Liver (tissue), 8 donors: ENCODE measurements at regions not wholly inside any gene's neighbourhood (a gene's known extent, or its start where the extent isn't known, plus 50 kb on each side); places are given as distances from the start of the nearest gene placed in this dataset.

Source experiments
- DNase-seq: peaks from one replicate; pipeline ENCODE4 v3.0.0-alpha.2; 2017; ENCODE audit warnings: low spot score
- H3K27ac ChIP-seq, 2 donors: one replicate each; pipeline ENCODE4 v1.7.0; 2013; ENCODE audit warnings: inconsistent platforms in 2 of 2, low read length in 2 of 2, control low read depth in 1 of 2, low read depth in 1 of 2, mild to moderate bottlenecking in 1 of 2
- H3K27me3 ChIP-seq, 4 donors: one replicate each; pipeline versions ENCODE4 v1.6.1 to v1.7.0; 2013; ENCODE audit warnings: low read length in 3 of 4, inconsistent platforms in 1 of 4, mild to moderate bottlenecking in 1 of 4, moderate library complexity in 1 of 4; ENCODE audit not compliant: control insufficient read depth in 4 of 4, insufficient read depth in 4 of 4
- H3K36me3 ChIP-seq, 4 donors: one replicate each; pipeline versions ENCODE4 v1.6.1 to v1.7.0; 2013; ENCODE audit warnings: low read length in 3 of 4, mild to moderate bottlenecking in 3 of 4, low read depth in 1 of 4, moderate library complexity in 1 of 4; ENCODE audit not compliant: control insufficient read depth in 4 of 4, insufficient read depth in 3 of 4
- H3K4me1 ChIP-seq, 4 donors: one replicate each; pipeline versions ENCODE4 v1.6.1 to v1.7.0; 2013; ENCODE audit warnings: low read length in 3 of 4, mild to moderate bottlenecking in 3 of 4, moderate library complexity in 1 of 4; ENCODE audit not compliant: control insufficient read depth in 4 of 4, insufficient read depth in 4 of 4
- H3K4me3 ChIP-seq, 3 donors: one replicate each; pipeline versions ENCODE4 v1.6.1 to v1.7.0; 2013; ENCODE audit warnings: low read length in 3 of 3, control low read depth in 1 of 3, low read depth in 1 of 3, mild to moderate bottlenecking in 1 of 3
- H3K9ac ChIP-seq, 2 donors: one replicate each; pipeline ENCODE4 v1.7.0; 2013; ENCODE audit warnings: low read length in 2 of 2, mild to moderate bottlenecking in 2 of 2, moderate library complexity in 2 of 2, control low read depth in 1 of 2, low read depth in 1 of 2
- H3K9me3 ChIP-seq, 4 donors: one replicate each; pipeline versions ENCODE4 v1.6.1 to v1.7.0; 2013; ENCODE audit warnings: low read length in 3 of 4; ENCODE audit not compliant: control insufficient read depth in 4 of 4
- EGR1 ChIP-seq, 2 donors: IDR thresholded peaks; 2 replicates each; pipeline ENCODE4 v1.6.1; 2016 to 2018; ENCODE audit warnings: antibody characterized with exemption in 2 of 2, low read depth in 2 of 2
- FOXA1 ChIP-seq: IDR thresholded peaks from 2 replicates; pipeline ENCODE4 v1.6.1; 2016; ENCODE audit warnings: antibody characterized with exemption
- FOXA2 ChIP-seq: IDR thresholded peaks from 2 replicates; pipeline ENCODE4 v1.6.1; 2016; ENCODE audit warnings: antibody characterized with exemption
- GABPA ChIP-seq, 2 donors: IDR thresholded peaks in 1 of 2; conservative IDR thresholded peaks in 1 of 2; 2 replicates each; pipeline ENCODE4 v1.6.1; 2016; ENCODE audit warnings: antibody characterized with exemption in 2 of 2, mild to moderate bottlenecking in 1 of 2, moderate library complexity in 1 of 2
- JUND ChIP-seq, 2 donors: IDR thresholded peaks; 2 replicates each; pipeline ENCODE4 v1.6.1; 2016; ENCODE audit warnings: antibody characterized with exemption in 2 of 2
- RAD21 ChIP-seq, 2 donors: IDR thresholded peaks; 2 replicates each; pipeline ENCODE4 v1.6.1; 2016; ENCODE audit warnings: antibody characterized with exemption in 2 of 2, mild to moderate bottlenecking in 2 of 2
- SP1 ChIP-seq: IDR thresholded peaks from 2 replicates; pipeline ENCODE4 v1.6.1; 2018; ENCODE audit warnings: antibody characterized with exemption, mild to moderate bottlenecking
- TAF1 ChIP-seq: conservative IDR thresholded peaks from 2 replicates; pipeline ENCODE4 v1.6.1; 2016; ENCODE audit warnings: antibody characterized with exemption, mild to moderate bottlenecking
- YY1 ChIP-seq: IDR thresholded peaks from 2 replicates; pipeline ENCODE4 v1.6.1; 2016; ENCODE audit warnings: antibody characterized with exemption, mild to moderate bottlenecking
- WGBS: extraction: QIAGEN DNeasy Blood & Tissue Kit; methylation state at CpG from one replicate; pipeline ENCODE4 v1.1.7; 2013; 5-methylcytosine and 5-hydroxymethylcytosine counted together
- TF ChIP-seq, protein P1 (sequence below): IDR thresholded peaks from 2 replicates; pipeline ENCODE4 v1.6.1; 2016; ENCODE audit warnings: antibody characterized with exemption
- TF ChIP-seq, protein P2 (sequence below): fragments of 150-350 bp; IDR thresholded peaks from 2 replicates; pipeline ENCODE4 v1.5.1; 2017; ENCODE audit warnings: improper control_type of control experiment, low read depth, low read length; ENCODE audit not compliant: missing input control
- TF ChIP-seq, protein P3 (sequence below): IDR thresholded peaks from 2 replicates; pipeline ENCODE4 v1.6.1; 2016; ENCODE audit warnings: antibody characterized with exemption, mild to moderate bottlenecking
- TF ChIP-seq, protein P4 (sequence below): IDR thresholded peaks from 2 replicates; pipeline ENCODE4 v1.6.1; 2016; ENCODE audit warnings: antibody characterized with exemption
- TF ChIP-seq, protein P5 (sequence below): IDR thresholded peaks from 2 replicates; pipeline ENCODE4 v1.6.1; 2016; ENCODE audit warnings: antibody characterized with exemption
- donor health status: healthy.
- donor health status: healthy.
- donor health status: healthy.
- donor health status: healthy.
- donor health status: healthy.

DNA sequence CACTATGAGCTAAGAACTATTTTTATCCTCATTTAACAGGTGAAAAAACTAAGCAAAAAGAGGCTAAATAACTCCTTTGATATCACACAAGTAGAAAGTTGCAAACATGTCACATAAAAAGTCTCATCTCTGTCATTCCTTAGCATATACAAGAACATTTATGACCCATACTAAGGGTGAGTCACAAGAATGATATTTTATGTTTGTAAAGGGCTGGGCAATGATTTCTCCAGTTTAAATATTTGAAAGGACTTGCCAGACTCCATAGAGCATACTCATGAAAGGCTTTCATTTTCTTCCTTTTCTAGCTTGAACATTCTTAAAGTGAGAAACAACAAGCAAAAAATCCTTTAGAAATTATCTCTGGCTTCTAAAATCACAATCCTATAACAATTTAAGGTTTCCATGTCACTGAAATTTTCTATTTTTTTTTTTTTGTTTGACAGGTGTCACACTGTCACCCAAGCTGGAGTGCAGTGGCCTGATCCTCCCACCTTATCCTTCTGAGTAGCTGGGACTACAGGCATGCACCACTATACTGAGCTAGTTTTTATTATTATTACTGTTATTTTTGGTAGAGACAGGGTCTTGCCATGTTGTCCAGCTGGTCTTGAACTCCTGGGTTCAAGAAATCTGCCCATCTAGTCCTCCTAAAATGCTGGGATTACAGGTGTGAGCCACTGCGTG, 338.0 kb upstream of the KHDRBS2 start:
- TF ChIP-seq EGR1 (IDR thresholded peaks at IDR 0.05; ENCODE audit: low read depth in 2 of 2) (no peak), SP1 (no peak), GABPA (IDR thresholded peaks at IDR 0.05 in 1 of 2, conservative IDR thresholded peaks at IDR 0.05 in 1 of 2) (no peak)
- TF ChIP-seq, protein P1, sequence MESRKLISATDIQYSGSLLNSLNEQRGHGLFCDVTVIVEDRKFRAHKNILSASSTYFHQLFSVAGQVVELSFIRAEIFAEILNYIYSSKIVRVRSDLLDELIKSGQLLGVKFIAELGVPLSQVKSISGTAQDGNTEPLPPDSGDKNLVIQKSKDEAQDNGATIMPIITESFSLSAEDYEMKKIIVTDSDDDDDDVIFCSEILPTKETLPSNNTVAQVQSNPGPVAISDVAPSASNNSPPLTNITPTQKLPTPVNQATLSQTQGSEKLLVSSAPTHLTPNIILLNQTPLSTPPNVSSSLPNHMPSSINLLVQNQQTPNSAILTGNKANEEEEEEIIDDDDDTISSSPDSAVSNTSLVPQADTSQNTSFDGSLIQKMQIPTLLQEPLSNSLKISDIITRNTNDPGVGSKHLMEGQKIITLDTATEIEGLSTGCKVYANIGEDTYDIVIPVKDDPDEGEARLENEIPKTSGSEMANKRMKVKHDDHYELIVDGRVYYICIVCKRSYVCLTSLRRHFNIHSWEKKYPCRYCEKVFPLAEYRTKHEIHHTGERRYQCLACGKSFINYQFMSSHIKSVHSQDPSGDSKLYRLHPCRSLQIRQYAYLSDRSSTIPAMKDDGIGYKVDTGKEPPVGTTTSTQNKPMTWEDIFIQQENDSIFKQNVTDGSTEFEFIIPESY, result no peak
- H3K9me3 ChIP-seq, result no peaks in the 10 kb centered on the region
- WGBS, result 89% methylated on average over 1 of the region's 1 CpG
- no peak for DNase-seq
- H3K36me3 ChIP-seq, result no peaks in the 10 kb centered on the region
- no peak overlapping the region for H3K4me3 ChIP-seq
- no peak overlapping the region for H3K27ac ChIP-seq
- H3K4me1 ChIP-seq, result no peaks in the 10 kb centered on the region
- no peak overlapping the region for H3K9ac ChIP-seq
- H3K27me3 ChIP-seq, result no peaks in the 10 kb centered on the region

DNA sequence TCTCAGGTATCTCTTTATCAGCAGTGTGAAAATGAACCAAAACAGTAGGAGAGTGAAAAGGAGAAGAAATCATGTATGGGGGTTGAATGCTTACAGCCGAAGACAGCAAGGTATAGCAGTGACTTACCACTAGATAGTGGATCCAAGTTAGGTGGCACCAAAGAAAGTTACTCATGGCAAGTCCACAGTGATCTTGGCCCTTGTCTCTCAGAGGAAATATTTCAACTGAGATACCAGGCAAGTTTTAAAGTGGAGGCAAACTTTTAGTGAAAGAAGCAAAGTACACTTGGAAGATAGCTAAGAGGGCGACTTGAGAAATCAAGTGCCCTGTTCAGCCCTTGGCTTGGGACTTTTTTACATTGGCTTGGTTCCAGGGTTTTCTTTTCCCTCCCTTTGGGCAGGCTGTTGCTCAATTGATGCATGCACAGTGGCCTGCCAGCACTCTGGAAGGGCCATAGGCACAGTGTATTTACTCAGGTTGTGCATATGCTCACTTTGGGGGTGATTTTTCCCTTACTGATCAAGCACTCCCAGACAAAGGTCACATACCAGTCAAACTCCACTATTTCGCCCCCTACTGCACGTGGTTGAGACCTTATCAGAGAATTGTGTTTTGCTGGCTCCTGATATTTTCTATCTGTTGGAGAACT, 329.5 kb upstream of the KHDRBS2 start:
- Histone ChIP-seq H3K4me3 (no peak overlapping the region), H3K9me3 (no peaks in the 10 kb centered on the region), H3K36me3 (no peaks in the 10 kb centered on the region), H3K4me1 (no peaks in the 10 kb centered on the region), H3K9ac (no peak overlapping the region), H3K27me3 (no peaks in the 10 kb centered on the region), H3K27ac (no peak overlapping the region)
- no peak for DNase-seq
- WGBS, result 42% methylated on average over 4 of the region's 4 CpGs
- no peak for TF ChIP-seq SP1
- TF ChIP-seq TAF1, result no peak
- no peak for TF ChIP-seq YY1
- TF ChIP-seq FOXA1, result no peak
- TF ChIP-seq, protein P2, sequence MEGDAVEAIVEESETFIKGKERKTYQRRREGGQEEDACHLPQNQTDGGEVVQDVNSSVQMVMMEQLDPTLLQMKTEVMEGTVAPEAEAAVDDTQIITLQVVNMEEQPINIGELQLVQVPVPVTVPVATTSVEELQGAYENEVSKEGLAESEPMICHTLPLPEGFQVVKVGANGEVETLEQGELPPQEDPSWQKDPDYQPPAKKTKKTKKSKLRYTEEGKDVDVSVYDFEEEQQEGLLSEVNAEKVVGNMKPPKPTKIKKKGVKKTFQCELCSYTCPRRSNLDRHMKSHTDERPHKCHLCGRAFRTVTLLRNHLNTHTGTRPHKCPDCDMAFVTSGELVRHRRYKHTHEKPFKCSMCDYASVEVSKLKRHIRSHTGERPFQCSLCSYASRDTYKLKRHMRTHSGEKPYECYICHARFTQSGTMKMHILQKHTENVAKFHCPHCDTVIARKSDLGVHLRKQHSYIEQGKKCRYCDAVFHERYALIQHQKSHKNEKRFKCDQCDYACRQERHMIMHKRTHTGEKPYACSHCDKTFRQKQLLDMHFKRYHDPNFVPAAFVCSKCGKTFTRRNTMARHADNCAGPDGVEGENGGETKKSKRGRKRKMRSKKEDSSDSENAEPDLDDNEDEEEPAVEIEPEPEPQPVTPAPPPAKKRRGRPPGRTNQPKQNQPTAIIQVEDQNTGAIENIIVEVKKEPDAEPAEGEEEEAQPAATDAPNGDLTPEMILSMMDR, result no peak
- TF ChIP-seq, protein P3, sequence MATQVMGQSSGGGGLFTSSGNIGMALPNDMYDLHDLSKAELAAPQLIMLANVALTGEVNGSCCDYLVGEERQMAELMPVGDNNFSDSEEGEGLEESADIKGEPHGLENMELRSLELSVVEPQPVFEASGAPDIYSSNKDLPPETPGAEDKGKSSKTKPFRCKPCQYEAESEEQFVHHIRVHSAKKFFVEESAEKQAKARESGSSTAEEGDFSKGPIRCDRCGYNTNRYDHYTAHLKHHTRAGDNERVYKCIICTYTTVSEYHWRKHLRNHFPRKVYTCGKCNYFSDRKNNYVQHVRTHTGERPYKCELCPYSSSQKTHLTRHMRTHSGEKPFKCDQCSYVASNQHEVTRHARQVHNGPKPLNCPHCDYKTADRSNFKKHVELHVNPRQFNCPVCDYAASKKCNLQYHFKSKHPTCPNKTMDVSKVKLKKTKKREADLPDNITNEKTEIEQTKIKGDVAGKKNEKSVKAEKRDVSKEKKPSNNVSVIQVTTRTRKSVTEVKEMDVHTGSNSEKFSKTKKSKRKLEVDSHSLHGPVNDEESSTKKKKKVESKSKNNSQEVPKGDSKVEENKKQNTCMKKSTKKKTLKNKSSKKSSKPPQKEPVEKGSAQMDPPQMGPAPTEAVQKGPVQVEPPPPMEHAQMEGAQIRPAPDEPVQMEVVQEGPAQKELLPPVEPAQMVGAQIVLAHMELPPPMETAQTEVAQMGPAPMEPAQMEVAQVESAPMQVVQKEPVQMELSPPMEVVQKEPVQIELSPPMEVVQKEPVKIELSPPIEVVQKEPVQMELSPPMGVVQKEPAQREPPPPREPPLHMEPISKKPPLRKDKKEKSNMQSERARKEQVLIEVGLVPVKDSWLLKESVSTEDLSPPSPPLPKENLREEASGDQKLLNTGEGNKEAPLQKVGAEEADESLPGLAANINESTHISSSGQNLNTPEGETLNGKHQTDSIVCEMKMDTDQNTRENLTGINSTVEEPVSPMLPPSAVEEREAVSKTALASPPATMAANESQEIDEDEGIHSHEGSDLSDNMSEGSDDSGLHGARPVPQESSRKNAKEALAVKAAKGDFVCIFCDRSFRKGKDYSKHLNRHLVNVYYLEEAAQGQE, result no peak
- no peak for TF ChIP-seq JUND (IDR thresholded peaks at IDR 0.05)
- no peak for TF ChIP-seq RAD21 (IDR thresholded peaks at IDR 0.05)
- TF ChIP-seq EGR1 (IDR thresholded peaks at IDR 0.05; ENCODE audit: low read depth in 2 of 2), result no peak
- no peak for TF ChIP-seq FOXA2
- TF ChIP-seq, protein P1, result no peak
- TF ChIP-seq, protein P4, sequence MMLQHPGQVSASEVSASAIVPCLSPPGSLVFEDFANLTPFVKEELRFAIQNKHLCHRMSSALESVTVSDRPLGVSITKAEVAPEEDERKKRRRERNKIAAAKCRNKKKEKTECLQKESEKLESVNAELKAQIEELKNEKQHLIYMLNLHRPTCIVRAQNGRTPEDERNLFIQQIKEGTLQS, result no peak
- TF ChIP-seq, protein P5, sequence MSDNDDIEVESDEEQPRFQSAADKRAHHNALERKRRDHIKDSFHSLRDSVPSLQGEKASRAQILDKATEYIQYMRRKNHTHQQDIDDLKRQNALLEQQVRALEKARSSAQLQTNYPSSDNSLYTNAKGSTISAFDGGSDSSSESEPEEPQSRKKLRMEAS, result no peak
